OCI-LY7 (cell line): ENCODE measurements at regions not wholly inside any gene's neighbourhood (a gene's known extent, or its start where the extent isn't known, plus 50 kb on each side); places are given as distances from the start of the nearest gene placed in this dataset.

Source experiments
- BruUV-seq: library from RNA; stranded (reverse); fragments of 400-500 nt; replicated peaks from 2 replicates; lab custom pipeline; 2021; lab: Mats Ljungman, UMichigan
- CTCF ChIA-PET: fragments of 300-600 bp; sonication (Branson Sonifier 250); formaldehyde crosslinking; loops from one replicate; lab custom pipeline; 2022; ENCODE audit warnings: antibody characterized with exemption; ENCODE audit not compliant: unreplicated experiment; lab: Charles Lee
- POLR2A ChIA-PET: fragments of 300-600 bp; sonication (Branson Sonifier 250); formaldehyde crosslinking; loops from one replicate; lab custom pipeline; 2022; ENCODE audit warnings: antibody characterized with exemption; lab: Charles Lee
- DNase-seq: peaks from one replicate; pipeline ENCODE4 v3.0.0-alpha.2; 2015; ENCODE audit warnings: low spot score
- H2AFZ ChIP-seq: fragments of 200-600 bp; sonication (generic), shearing (Covaris generic); 2 replicates; pipeline ENCODE4 v1.6.1; 2014; ENCODE audit warnings: mild to moderate bottlenecking, antibody characterized with exemption, low read length, moderate library complexity
- H3K27ac ChIP-seq: fragments of 200-600 bp; sonication (generic); 2 replicates; pipeline ENCODE4 v1.5.1; 2014; ENCODE audit warnings: mixed run types, low read depth, mild to moderate bottlenecking, moderate library complexity, low read length, inconsistent platforms; ENCODE audit not compliant: poor library complexity, severe bottlenecking
- H3K36me3 ChIP-seq: fragments of 200-600 bp; sonication (generic); 2 replicates; pipeline ENCODE4 v1.6.1; 2014; ENCODE audit warnings: mild to moderate bottlenecking, antibody characterized with exemption, low read length, moderate library complexity, mixed read lengths; ENCODE audit not compliant: insufficient read depth
- H3K4me1 ChIP-seq: fragments of 200-600 bp; sonication (generic); 2 replicates; pipeline ENCODE4 v1.5.1; 2014; ENCODE audit warnings: mild to moderate bottlenecking, low read length; ENCODE audit not compliant: insufficient read depth, poor library complexity, severe bottlenecking
- H3K4me2 ChIP-seq: fragments of 200-600 bp; sonication (generic); 2 replicates; pipeline ENCODE4 v1.6.1; 2014; ENCODE audit warnings: mild to moderate bottlenecking, low read length
- H3K4me3 ChIP-seq: fragments of 200-600 bp; sonication (generic); 2 replicates; pipeline ENCODE4 v1.5.1; 2014; ENCODE audit warnings: mild to moderate bottlenecking, low read depth, low read length; ENCODE audit not compliant: poor library complexity, severe bottlenecking
- H3K79me2 ChIP-seq: fragments of 200-600 bp; sonication (generic); 2 replicates; pipeline ENCODE4 v1.6.1; 2016; ENCODE audit warnings: low read depth, mild to moderate bottlenecking, low read length, moderate library complexity, mixed read lengths; ENCODE audit not compliant: insufficient read depth
- H3K9me2 ChIP-seq: fragments of 200-600 bp; sonication (generic); 2 replicates; pipeline ENCODE4 v1.6.1; 2016; ENCODE audit warnings: mild to moderate bottlenecking, low read length, mixed read lengths; ENCODE audit not compliant: insufficient read depth
- H3K9me3 ChIP-seq: fragments of 200-600 bp; sonication (generic); 2 replicates; pipeline ENCODE4 v1.6.1; 2014; ENCODE audit warnings: mild to moderate bottlenecking, mixed run types, low read length, mixed read lengths
- H4K20me1 ChIP-seq: fragments of 200-600 bp; sonication (generic); 2 replicates; pipeline ENCODE4 v1.6.1; 2014; ENCODE audit warnings: mild to moderate bottlenecking, antibody characterized with exemption, low read length, moderate library complexity, mixed read lengths; ENCODE audit not compliant: insufficient read depth
- CTCF ChIP-seq: fragments of 200-600 bp; sonication (generic); conservative IDR thresholded peaks from 2 replicates; pipeline ENCODE4 v1.5.1; 2014; ENCODE audit warnings: mild to moderate bottlenecking, antibody characterized with exemption, low read length, moderate library complexity, mixed read lengths
- EZH2phosphoT487 ChIP-seq: fragments of 200-600 bp; sonication (generic); IDR thresholded peaks from 2 replicates; pipeline ENCODE4 v1.6.1; 2018; ENCODE audit warnings: low read depth, borderline replicate concordance, mild to moderate bottlenecking, mixed run types, antibody characterized with exemption, low read length, moderate library complexity, mixed read lengths
- intact Hi-C: fragments of 100-400 bp; cut with micrococcal nuclease; formaldehyde crosslinking; loops from one replicate; pipeline ENCODE4 v1.10.0; 2022; ENCODE audit not compliant: unreplicated experiment

GRCh38 chr3:117532268-117532667, 822.7 kb downstream of the TUSC7 start:
- Histone ChIP-seq H2AFZ (no peak overlapping the region), H4K20me1 (no peaks in the 10 kb centered on the region), H3K4me2 (no peak overlapping the region), H3K79me2 (no peaks in the 10 kb centered on the region), H3K27ac (no peak overlapping the region), H3K4me3 (no peak overlapping the region), H3K4me1 (no peaks in the 10 kb centered on the region), H3K9me2 (no peaks in the 10 kb centered on the region), H3K9me3 (no peaks in the 10 kb centered on the region), H3K36me3 (no peaks in the 10 kb centered on the region)
- no peak for DNase-seq
- ChIA-PET POLR2A (no interaction called here), CTCF (no interaction called here)
- TF ChIP-seq EZH2phosphoT487 (no peak), CTCF (no peak)
- no TSS peak for BruUV-seq
- intact Hi-C loops, result no loop called here

GRCh38 chr3:117534138-117534537, 824.6 kb downstream of the TUSC7 start:
- intact Hi-C loops, result no loop called here
- no peak overlapping the region for H2AFZ ChIP-seq
- POLR2A ChIA-PET, result interaction anchor here (0.7 to 1.0 kb wide), 2 partner anchors 18 to 208 kb away, joined by 3 read pairs; no protein-coding TSS in a partner anchor
- BruUV-seq, result no TSS peak
- H3K79me2 ChIP-seq, result no peaks in the 10 kb centered on the region
- no peak overlapping the region for H3K4me2 ChIP-seq
- DNase-seq, result no peak
- H3K27ac ChIP-seq, result no peak overlapping the region
- no peaks in the 10 kb centered on the region for H3K9me2 ChIP-seq
- no peaks in the 10 kb centered on the region for H3K9me3 ChIP-seq
- no peaks in the 10 kb centered on the region for H3K36me3 ChIP-seq
- no peaks in the 10 kb centered on the region for H4K20me1 ChIP-seq
- H3K4me1 ChIP-seq, result no peaks in the 10 kb centered on the region
- CTCF ChIA-PET, result no interaction called here
- no peak for TF ChIP-seq EZH2phosphoT487
- no peak for TF ChIP-seq CTCF
- H3K4me3 ChIP-seq, result no peak overlapping the region

- no peaks in the 10 kb centered on the region for H3K9me3 ChIP-seq
- TF ChIP-seq CTCF (no peak), EZH2phosphoT487 (no peak)
- BruUV-seq, result no TSS peak
These were observed 826.4 kb downstream of the TUSC7 start for GRCh38 chr3:117536006-117536405.

More at GRCh38 chr3:117536006-117536405, 826.4 kb downstream of the TUSC7 start:
- ChIA-PET POLR2A (interaction anchor here (0.9 to 1.4 kb wide), 2 partner anchors 10 to 310 kb away, joined by 4 read pairs; no protein-coding TSS in a partner anchor), CTCF (no interaction called here)
- no peak overlapping the region for H3K4me2 ChIP-seq
- intact Hi-C loops, result no loop called here
- H3K9me2 ChIP-seq, result no peaks in the 10 kb centered on the region
- no peak overlapping the region for H3K4me3 ChIP-seq
- H3K36me3 ChIP-seq, result no peaks in the 10 kb centered on the region
- no peaks in the 10 kb centered on the region for H3K79me2 ChIP-seq
- H4K20me1 ChIP-seq, result no peaks in the 10 kb centered on the region
- no peak for DNase-seq
- no peak overlapping the region for H2AFZ ChIP-seq
- no peaks in the 10 kb centered on the region for H3K4me1 ChIP-seq
- no peak overlapping the region for H3K27ac ChIP-seq
